GM21576 (cell line): ENCODE measurements at regions not wholly inside any gene's neighbourhood (a gene's known extent, or its start where the extent isn't known, plus 50 kb on each side); places are given as distances from the start of the nearest gene placed in this dataset.

ENCODE experiments used
- ATAC-seq: cut with Tn5 transposase; IDR thresholded peaks from one replicate; pipeline ENCODE4 v1.9.1; 2021; ENCODE audit warnings: mild to moderate bottlenecking, moderate library complexity; ENCODE audit not compliant: unreplicated experiment

- no peak for ATAC-seq
These were observed 322.9 kb downstream of the NFIB start for GRCh38 chr9:13990994-13991393.

- ATAC-seq, result no peak
These were observed 323.6 kb downstream of the NFIB start for GRCh38 chr9:13990331-13990730.

- ATAC-seq, result no peak
These were observed 325.0 kb downstream of the NFIB start for GRCh38 chr9:13988944-13989343.

GRCh38 chr9:13983607-13984006 is 330.3 kb downstream of the NFIB start:
- ATAC-seq, result no peak

- no peak for ATAC-seq
These were observed 334.0 kb downstream of the NFIB start for GRCh38 chr9:13979941-13980318.

GRCh38 chr9:13975611-13976290 is 338.2 kb downstream of the NFIB start:
- no peak for ATAC-seq

- ATAC-seq, result no peak
These were observed 339.1 kb downstream of the NFIB start for GRCh38 chr9:13974891-13975290.

- ATAC-seq, result no peak
These were observed 341.8 kb downstream of the NFIB start for GRCh38 chr9:13971966-13972655.

GRCh38 chr9:13971415-13971814 is 342.5 kb downstream of the NFIB start:
- ATAC-seq, result no peak

GRCh38 chr9:13970426-13970825 is 343.5 kb downstream of the NFIB start:
- ATAC-seq, result no peak

- no peak for ATAC-seq
These were observed 343.9 kb downstream of the NFIB start for GRCh38 chr9:13970018-13970417.

GRCh38 chr9:13967438-13967837 is 346.5 kb downstream of the NFIB start:
- ATAC-seq, result no peak

GRCh38 chr9:13967011-13967410 is 346.9 kb downstream of the NFIB start:
- no peak for ATAC-seq

- no peak for ATAC-seq
These were observed 350.8 kb downstream of the NFIB start for GRCh38 chr9:13963005-13963653.

GRCh38 chr9:13962006-13962405 is 351.9 kb downstream of the NFIB start:
- no peak for ATAC-seq

GRCh38 chr9:13960011-13960765 is 353.8 kb downstream of the NFIB start:
- ATAC-seq, result no peak

- no peak for ATAC-seq
These were observed 355.3 kb downstream of the NFIB start for GRCh38 chr9:13958672-13959071.

- no peak for ATAC-seq
These were observed 356.9 kb downstream of the NFIB start for GRCh38 chr9:13957089-13957488.

- ATAC-seq, result no peak
These were observed 357.8 kb downstream of the NFIB start for GRCh38 chr9:13956107-13956506.

- ATAC-seq, result no peak
These were observed 361.0 kb downstream of the NFIB start for GRCh38 chr9:13952906-13953305.

GRCh38 chr9:13948037-13948436 is 365.9 kb downstream of the NFIB start:
- ATAC-seq, result no peak
